ENCODE measurements at regions not wholly inside any gene's neighbourhood (a gene's known extent, or its start where the extent isn't known, plus 50 kb on each side); places are given as distances from the start of the nearest gene placed in this dataset.

DNA sequence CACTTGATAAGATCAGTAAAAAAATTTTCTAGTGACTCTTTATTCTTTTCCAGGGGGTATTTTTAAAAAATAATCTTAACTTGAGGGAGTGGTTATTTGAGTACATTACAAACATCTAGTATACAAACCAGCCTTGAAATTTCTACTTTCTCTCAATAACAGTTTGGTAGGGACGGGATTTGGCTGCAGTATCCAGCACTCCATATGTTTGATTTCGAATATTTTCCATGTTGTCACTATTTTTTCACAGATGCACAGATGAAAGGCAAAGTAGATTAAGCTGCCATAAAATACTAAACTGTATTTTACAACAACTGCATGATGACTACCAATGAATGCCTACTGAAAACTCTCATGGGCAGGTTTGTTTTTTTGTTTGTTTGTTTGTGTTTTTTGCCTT, 225.0 kb downstream of the COX7B2 start:
- no peak for TF ChIP-seq CTCF (IDR thresholded peaks at IDR 0.05; ENCODE audit: low read depth, low read length)
- no peak overlapping the region for H3K4me3 ChIP-seq (replicated peaks in 1 of 2; ENCODE audit: low read depth in 2 of 2, low read length in 2 of 2)
- no peak for DNase-seq (ENCODE audit: low read depth in 2 of 2)

DNA sequence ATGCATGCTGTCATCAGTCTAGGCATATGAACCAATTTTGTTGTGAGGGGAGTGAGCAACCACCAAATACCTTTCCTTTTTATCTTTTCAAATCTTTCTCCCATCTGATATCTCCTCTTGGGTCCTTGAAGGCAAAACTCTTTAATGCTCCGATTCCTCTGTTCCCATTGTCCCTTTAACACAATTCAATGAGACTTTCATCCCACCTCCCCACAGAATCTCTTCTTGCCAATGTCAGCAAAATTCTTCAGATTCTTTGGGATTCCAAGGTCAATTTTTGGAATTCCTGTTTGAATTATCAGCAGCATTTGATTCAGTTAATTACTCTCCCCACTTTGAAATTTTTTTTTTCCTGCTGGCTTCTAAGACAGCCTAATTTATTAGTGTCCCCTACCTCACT, 232.7 kb downstream of the COX7B2 start:
- H3K4me3 ChIP-seq (replicated peaks in 1 of 2; ENCODE audit: low read depth in 2 of 2, low read length in 2 of 2): no peak overlapping the region
- no peak for DNase-seq (ENCODE audit: low read depth in 2 of 2)
- TF ChIP-seq CTCF (IDR thresholded peaks at IDR 0.05; ENCODE audit: low read depth, low read length): no peak

- DNase-seq (ENCODE audit: low read depth in 2 of 2): no peak
- no peak overlapping the region for H3K4me3 ChIP-seq (replicated peaks in 1 of 2; ENCODE audit: low read depth in 2 of 2, low read length in 2 of 2)
- TF ChIP-seq CTCF (IDR thresholded peaks at IDR 0.05; ENCODE audit: low read depth, low read length): no peak
These were observed 234.7 kb downstream of the COX7B2 start for GRCh38 chr4:46674326-46674725.

DNA sequence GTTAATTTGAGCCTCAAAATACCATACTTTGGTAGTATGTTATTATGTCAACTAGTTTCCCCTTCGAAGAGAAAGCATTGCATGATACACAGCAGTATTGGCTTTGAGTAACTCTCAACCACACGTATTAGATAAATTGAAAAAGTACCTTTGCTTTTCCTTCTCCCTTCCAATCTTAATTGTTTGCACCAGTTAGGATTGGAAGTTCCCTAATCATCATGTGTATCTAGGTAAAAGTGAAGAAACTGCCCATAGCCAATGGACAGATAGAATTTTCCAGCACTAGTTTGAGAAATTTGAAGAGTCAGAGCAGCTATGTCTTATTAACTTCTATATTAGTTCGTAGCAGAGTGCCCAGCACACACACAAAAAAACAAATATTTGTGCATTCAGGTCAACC, 241.3 kb downstream of the COX7B2 start:
- no peak for DNase-seq (ENCODE audit: low read depth in 2 of 2)
- TF ChIP-seq CTCF (IDR thresholded peaks at IDR 0.05; ENCODE audit: low read depth, low read length): no peak
- no peak overlapping the region for H3K4me3 ChIP-seq (replicated peaks in 1 of 2; ENCODE audit: low read depth in 2 of 2, low read length in 2 of 2)

DNA sequence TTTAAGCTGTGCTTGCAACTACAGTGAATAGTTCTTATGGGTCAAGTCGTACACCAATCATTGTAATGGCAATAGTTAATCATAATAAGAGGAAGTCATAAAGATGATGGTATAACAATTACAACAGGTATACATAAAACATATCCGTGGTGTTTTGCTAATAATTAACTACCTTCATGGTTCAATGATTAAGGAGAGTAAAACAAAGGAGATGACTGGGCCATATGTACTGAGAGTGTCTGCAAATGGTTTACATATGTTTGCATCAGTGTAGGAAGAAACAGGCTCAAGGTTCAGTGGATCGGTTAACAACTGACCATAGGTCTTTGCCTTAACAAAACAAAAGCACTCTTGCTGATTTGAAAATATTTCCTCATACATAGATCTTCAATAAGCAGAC, 253.0 kb downstream of the COX7B2 start:
- TF ChIP-seq CTCF (IDR thresholded peaks at IDR 0.05; ENCODE audit: low read depth, low read length): no peak
- no peak for DNase-seq (ENCODE audit: low read depth in 2 of 2)
- no peak overlapping the region for H3K4me3 ChIP-seq (replicated peaks in 1 of 2; ENCODE audit: low read depth in 2 of 2, low read length in 2 of 2)

DNA sequence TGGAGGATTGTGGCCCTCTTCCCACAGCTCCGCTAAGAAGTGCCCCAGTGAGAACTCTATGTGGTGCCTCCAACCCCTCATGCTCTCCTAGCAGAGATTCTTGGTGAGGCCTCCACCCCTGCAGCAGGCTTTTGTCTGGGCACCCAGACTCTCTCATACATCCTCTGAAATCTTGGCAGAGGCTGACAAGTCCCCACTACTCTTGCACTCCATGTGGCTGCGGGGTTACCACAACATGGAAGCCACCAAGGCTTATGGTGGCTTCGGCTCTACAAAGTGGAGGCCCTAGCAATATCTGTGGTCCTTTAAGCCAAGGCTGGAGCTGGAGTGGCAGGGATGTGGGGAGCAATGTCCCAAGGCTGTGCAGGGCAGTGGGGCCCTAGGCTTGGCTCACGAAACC, 255.2 kb downstream of the COX7B2 start:
- no peak for DNase-seq (ENCODE audit: low read depth in 2 of 2)
- TF ChIP-seq CTCF (IDR thresholded peaks at IDR 0.05; ENCODE audit: low read depth, low read length): no peak
- H3K4me3 ChIP-seq (replicated peaks in 1 of 2; ENCODE audit: low read depth in 2 of 2, low read length in 2 of 2): no peak overlapping the region

DNA sequence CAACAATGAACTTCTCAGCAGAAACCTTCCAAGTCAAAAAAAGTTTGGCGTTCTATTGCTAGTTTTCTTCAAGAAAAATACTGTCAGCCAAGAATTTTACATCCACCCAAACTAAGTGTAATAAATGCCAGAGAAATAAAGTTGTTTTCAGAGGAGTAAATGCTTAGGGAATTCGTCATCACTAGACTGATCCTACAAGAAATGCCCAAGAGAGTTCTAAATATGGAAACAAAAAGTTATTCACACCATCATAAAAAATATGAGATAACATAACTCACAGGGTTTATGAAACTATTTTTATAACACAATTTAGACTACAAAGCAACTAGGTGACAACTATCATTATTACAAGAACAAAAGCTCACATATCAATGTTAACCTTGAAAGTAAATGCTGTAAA, 259.5 kb upstream of the GABRA2 start:
- H3K4me3 ChIP-seq (replicated peaks in 1 of 2; ENCODE audit: low read depth in 2 of 2, low read length in 2 of 2): no peak overlapping the region
- no peak for TF ChIP-seq CTCF (IDR thresholded peaks at IDR 0.05; ENCODE audit: low read depth, low read length)
- peak in 1 of 2 donors; percentile 6 for DNase-seq (ENCODE audit: low read depth in 2 of 2)
